ENCODE measurements at regions not wholly inside any gene's neighbourhood (a gene's known extent, or its start where the extent isn't known, plus 50 kb on each side); places are given as distances from the start of the nearest gene placed in this dataset.

DNA sequence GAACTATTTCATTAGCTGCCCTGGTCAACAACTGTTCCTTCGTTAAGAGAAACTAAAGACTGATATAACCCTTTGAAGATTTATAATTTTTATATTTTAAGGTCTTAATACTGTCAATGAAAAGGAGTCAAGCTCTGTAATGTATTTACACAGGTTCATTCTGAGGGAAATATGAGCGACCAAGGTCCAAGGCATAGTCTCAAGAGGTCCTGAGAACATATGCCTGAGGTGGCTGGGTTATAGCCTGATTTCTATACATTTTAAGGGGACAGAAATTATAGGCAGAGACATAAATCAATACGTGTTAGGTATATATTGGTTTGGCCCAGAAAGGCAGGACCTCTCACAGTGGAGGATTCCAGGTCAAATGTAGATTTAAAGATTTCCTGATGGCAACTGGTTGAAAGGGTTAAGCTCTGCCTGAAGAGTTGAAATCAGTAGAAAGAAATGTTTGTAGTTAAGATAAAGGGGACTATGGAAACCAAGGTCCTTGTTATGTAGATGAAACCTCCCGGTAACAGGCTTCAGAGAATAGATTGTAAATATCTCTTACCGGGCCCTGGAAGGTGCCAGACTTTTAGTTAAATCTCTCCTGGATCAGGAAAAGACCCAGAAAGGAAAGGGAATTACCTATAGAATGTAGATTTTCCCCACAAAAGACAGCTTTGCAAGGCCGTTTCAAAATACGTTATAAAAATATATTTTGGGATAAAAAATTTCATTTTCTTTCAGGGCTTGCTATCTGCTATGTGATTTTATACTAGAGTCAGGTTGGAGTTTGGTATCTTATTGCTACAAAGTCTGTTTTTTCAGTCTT lies 107.3 kb upstream of the PRLR start:
- TF ChIP-seq, protein P1, sequence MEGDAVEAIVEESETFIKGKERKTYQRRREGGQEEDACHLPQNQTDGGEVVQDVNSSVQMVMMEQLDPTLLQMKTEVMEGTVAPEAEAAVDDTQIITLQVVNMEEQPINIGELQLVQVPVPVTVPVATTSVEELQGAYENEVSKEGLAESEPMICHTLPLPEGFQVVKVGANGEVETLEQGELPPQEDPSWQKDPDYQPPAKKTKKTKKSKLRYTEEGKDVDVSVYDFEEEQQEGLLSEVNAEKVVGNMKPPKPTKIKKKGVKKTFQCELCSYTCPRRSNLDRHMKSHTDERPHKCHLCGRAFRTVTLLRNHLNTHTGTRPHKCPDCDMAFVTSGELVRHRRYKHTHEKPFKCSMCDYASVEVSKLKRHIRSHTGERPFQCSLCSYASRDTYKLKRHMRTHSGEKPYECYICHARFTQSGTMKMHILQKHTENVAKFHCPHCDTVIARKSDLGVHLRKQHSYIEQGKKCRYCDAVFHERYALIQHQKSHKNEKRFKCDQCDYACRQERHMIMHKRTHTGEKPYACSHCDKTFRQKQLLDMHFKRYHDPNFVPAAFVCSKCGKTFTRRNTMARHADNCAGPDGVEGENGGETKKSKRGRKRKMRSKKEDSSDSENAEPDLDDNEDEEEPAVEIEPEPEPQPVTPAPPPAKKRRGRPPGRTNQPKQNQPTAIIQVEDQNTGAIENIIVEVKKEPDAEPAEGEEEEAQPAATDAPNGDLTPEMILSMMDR (conservative IDR thresholded peaks at IDR 0.05): no peak
- H3K27ac ChIP-seq: no peak overlapping the region

DNA sequence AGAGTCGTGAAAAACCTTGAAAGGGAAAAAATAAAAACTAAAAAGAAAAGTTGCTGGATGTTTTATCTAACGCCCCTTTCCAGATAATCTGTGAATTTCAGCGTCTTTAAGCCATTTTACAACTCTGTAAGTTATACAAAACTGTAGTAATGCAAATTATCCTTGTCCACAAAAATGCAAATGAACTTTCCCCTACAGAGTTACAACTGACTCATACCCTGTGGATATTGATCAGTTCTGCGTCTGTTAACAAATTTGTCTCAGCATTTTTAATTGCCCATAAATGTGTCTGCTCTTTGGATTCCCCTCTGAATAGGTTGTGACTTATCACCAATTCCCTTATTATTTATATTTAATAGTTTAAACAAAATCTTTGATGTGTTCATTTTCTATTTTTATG lies 105.9 kb upstream of the PRLR start:
- no peak overlapping the region for H3K27ac ChIP-seq
- TF ChIP-seq, protein P1 (conservative IDR thresholded peaks at IDR 0.05): no peak

DNA sequence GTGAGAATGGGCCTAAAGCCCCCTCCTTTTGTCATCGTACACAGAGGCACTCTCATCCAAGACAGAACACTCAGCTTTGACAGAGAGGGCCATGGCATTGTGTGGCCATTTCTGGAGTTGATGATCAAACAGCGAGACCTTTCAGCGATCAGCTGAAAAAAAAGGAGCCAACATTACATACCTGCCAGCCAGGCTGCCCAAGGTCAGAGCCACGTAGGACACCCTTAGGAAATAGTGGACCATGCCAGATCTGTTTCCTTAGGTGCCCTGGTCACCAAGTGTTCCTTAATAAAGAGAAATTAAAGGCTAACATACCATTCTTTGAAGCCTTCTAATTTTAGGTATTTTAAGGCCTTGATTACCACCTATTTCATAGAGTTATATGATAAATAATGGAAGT lies 105.5 kb upstream of the PRLR start:
- H3K27ac ChIP-seq: no peak overlapping the region
- TF ChIP-seq, protein P1 (conservative IDR thresholded peaks at IDR 0.05): no peak

DNA sequence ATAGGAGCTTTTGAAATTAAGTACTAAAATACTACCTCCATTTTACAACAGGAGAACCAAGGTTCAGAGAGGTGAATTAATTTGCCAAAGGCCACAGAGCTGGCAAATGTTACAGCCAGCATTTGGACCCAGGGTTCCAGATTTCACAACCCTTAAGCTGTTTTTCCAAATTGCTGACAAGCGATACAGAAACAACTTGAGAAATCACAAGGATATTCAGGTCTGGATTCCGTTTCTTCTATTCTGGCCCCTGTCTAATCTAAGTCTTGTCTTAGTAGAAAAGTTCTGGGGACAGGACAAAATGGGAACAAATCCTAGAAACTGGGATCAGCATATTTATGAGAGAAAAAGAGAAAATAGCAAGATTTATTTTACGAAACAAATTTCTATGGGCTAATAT lies 103.1 kb upstream of the PRLR start:
- TF ChIP-seq, protein P1 (conservative IDR thresholded peaks at IDR 0.05): no peak
- no peak overlapping the region for H3K27ac ChIP-seq

DNA sequence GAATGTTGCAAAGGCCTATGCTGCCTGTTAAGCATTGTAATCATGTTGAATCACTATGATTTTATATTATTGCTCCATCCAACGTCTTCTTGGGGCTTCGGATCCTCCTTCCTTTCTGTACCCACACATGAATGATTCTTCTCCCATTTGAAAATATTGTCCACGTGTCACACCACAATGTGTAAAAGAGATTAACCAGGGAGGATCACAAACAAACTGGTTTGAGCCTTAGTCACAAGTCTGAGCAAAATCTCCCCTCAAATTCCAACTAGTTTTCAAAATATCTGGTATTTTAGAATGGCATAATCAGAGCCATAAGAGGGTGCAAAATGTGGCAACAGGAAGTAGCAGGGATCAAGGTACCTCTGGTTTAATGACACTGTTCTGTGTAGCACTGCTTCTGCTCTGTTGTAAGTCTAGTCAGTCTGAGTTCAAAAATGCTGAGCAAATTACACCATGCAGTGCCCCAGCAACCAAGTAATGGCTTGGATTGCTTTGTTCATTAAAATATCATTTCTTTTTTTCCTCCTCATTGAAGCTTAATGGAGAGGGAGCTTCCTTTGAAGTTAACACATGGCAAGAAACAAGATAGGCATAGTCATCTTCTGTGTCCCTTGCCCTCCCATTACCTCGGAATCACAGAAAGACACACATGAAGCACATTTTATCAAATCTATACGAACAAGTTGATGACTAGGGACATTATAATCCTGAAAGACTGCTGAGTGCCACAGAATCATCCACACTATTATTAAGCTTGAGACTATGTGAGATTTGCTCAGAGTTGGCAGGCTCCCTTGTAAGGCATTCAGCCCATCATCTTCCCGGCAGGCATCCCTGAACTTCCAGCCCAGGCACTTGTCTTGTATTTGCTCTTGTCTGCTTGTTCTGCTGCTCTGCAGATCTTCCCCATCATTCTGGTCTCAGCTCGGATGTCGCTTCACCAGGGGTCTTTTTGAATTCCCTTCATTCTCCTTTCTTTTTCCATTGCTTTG lies 102.0 kb upstream of the PRLR start:
- TF ChIP-seq, protein P1 (conservative IDR thresholded peaks at IDR 0.05): no peak
- H3K27ac ChIP-seq: no peak overlapping the region

DNA sequence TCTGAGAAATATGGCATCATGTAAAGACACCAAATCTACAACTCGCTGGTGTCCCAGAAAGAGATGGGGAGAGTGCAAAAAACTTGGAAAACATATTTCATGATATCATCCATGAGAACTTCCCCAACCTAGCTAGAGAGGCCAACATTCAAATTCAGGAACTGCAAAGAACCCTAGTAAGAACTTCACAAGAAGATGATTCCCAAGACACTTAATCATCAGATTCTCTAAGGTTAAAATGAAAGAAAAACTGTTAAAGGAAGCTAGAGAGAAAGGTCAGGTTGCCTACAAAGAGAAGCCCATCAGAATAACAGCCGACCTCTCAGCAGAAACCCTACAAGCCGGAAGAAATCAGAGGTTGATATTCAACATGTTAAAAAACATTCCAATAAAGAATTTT lies 95.5 kb upstream of the PRLR start:
- TF ChIP-seq, protein P1 (conservative IDR thresholded peaks at IDR 0.05): no peak
- H3K27ac ChIP-seq: no peak overlapping the region

DNA sequence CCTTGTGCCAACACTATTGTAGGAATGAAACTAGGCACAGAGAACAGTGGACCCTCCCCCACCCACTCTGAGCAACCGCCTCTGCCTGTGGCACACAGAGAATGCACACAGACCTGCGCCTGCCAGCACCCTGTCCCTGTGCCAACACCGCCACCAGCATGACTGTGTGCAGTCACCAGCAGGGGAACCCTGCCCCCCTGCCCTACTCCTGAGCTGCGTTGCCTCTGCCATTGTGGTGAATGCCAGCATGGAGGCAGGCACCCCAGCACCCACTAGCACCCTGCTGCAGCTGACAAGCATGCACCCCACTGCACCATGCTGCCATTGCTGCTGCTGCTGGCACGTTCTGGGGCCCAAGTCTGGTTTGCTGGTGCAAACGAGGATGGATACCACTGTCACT lies 94.4 kb upstream of the PRLR start:
- TF ChIP-seq, protein P1 (conservative IDR thresholded peaks at IDR 0.05): no peak
- H3K27ac ChIP-seq: no peak overlapping the region
